Right ventricle myocardium superior (tissue), 1 donor: ENCODE measurements at regions not wholly inside any gene's neighbourhood (a gene's known extent, or its start where the extent isn't known, plus 50 kb on each side); places are given as distances from the start of the nearest gene placed in this dataset.

Source experiments
- ATAC-seq: fragments of 200-7000 bp; cut with Tn5 transposase; one replicate; pipeline ENCODE4 v1.9.1; 2020; ENCODE audit warnings: mild to moderate bottlenecking; ENCODE audit not compliant: poor library complexity
- DNase-seq: peaks from one replicate; pipeline ENCODE4 v3.0.0-alpha.2; 2020
- intact Hi-C: fragments of 100-400 bp; cut with DNase I; formaldehyde crosslinking; loops from one replicate; pipeline ENCODE4 v1.11.2; 2022
- donor health status: DM: no; HTN: yes; CAD: no; lungs with severe emphysema.

- intact Hi-C loops, result no loop called here
- DNase-seq, result no peak
- no peak for ATAC-seq
Observed at GRCh38 chr4:171646984-171647383, 166.2 kb upstream of the GALNTL6 start.

GRCh38 chr4:171644430-171645057, 168.7 kb upstream of the GALNTL6 start:
- ATAC-seq, result no peak
- intact Hi-C loops, result no loop called here
- DNase-seq, result no peak

GRCh38 chr4:171639540-171639939, 173.7 kb upstream of the GALNTL6 start:
- DNase-seq, result no peak
- ATAC-seq, result no peak
- intact Hi-C loops, result no loop called here

- intact Hi-C loops, result no loop called here
- ATAC-seq, result no peak
- no peak for DNase-seq
Observed at GRCh38 chr4:171636606-171637005, 176.6 kb upstream of the GALNTL6 start.

- DNase-seq (no peak), ATAC-seq (no peak)
- intact Hi-C loops, result no loop called here
Observed at GRCh38 chr4:171629737-171630136, 183.5 kb upstream of the GALNTL6 start.

- ATAC-seq (no peak), DNase-seq (no peak)
- intact Hi-C loops, result no loop called here
Observed at GRCh38 chr4:171629182-171629581, 184.0 kb upstream of the GALNTL6 start.

- intact Hi-C loops, result no loop called here
- ATAC-seq (no peak), DNase-seq (no peak)
Observed at GRCh38 chr4:171626554-171626953, 186.7 kb upstream of the GALNTL6 start.

GRCh38 chr4:171622729-171623128, 190.5 kb upstream of the GALNTL6 start:
- DNase-seq (no peak), ATAC-seq (no peak)
- intact Hi-C loops, result no loop called here

- intact Hi-C loops, result no loop called here
- no peak for ATAC-seq
- DNase-seq, result no peak
Observed at GRCh38 chr4:171621646-171622045, 191.6 kb upstream of the GALNTL6 start.

- intact Hi-C loops, result no loop called here
- ATAC-seq (no peak), DNase-seq (no peak)
Observed at GRCh38 chr4:171612907-171613306, 200.3 kb upstream of the GALNTL6 start.

- intact Hi-C loops, result no loop called here
- ATAC-seq, result no peak
- DNase-seq, result no peak
Observed at GRCh38 chr4:171602638-171603355, 210.4 kb upstream of the GALNTL6 start.

GRCh38 chr4:171601091-171601490, 212.1 kb upstream of the GALNTL6 start:
- intact Hi-C loops, result no loop called here
- DNase-seq (no peak), ATAC-seq (no peak)

GRCh38 chr4:171599628-171600027, 213.6 kb upstream of the GALNTL6 start:
- DNase-seq, result no peak
- intact Hi-C loops, result no loop called here
- no peak for ATAC-seq

GRCh38 chr4:171594293-171594692, 218.9 kb upstream of the GALNTL6 start:
- ATAC-seq (no peak), DNase-seq (no peak)
- intact Hi-C loops, result no loop called here

GRCh38 chr4:171590716-171591115, 222.5 kb upstream of the GALNTL6 start:
- intact Hi-C loops, result no loop called here
- no peak for DNase-seq
- ATAC-seq, result no peak

GRCh38 chr4:171588764-171589163, 224.4 kb upstream of the GALNTL6 start:
- intact Hi-C loops, result no loop called here
- ATAC-seq, result no peak
- DNase-seq, result no peak

- no peak for ATAC-seq
- DNase-seq, result no peak
- intact Hi-C loops, result no loop called here
Observed at GRCh38 chr4:171588051-171588545, 225.1 kb upstream of the GALNTL6 start.

- intact Hi-C loops, result no loop called here
- DNase-seq (no peak), ATAC-seq (no peak)
Observed at GRCh38 chr4:171583790-171584189, 229.4 kb upstream of the GALNTL6 start.

GRCh38 chr4:171582961-171583581, 230.1 kb upstream of the GALNTL6 start:
- DNase-seq, result no peak
- no peak for ATAC-seq
- intact Hi-C loops, result no loop called here

- intact Hi-C loops, result no loop called here
- DNase-seq (no peak), ATAC-seq (no peak)
Observed at GRCh38 chr4:171573181-171573580, 240.0 kb upstream of the GALNTL6 start.
